ENCODE measurements at regions not wholly inside any gene's neighbourhood (a gene's known extent, or its start where the extent isn't known, plus 50 kb on each side); places are given as distances from the start of the nearest gene placed in this dataset.

DNA sequence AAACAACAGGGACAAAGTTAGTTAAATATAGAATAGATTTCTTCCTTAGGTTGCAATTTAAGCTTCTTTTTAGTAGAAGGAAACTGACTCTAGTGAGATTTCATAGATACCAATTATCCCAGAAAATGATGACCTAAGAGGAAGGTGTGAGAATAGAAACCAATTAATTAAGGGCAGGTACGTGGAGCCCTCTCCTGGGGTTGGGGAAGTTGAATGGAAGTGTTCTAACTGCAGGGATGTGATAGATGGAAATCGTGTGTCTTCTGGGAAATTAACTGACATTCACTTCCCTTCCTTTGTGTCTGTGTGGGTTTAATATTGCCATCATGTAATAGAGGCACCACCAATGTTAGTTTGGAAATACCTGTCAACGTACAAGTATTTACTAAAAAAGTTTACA, 204.1 kb upstream of the ANK2 start:
- TF ChIP-seq CEBPB (IDR thresholded peaks at IDR 0.05) (no peak), FOXM1 (IDR thresholded peaks at IDR 0.05; ENCODE audit: borderline replicate concordance, low read depth) (no peak), RAD21 (IDR thresholded peaks at IDR 0.05; ENCODE audit: low read depth) (no peak), EP300 (IDR thresholded peaks at IDR 0.05; ENCODE audit: borderline replicate concordance) (no peak), TEAD4 (IDR thresholded peaks at IDR 0.05) (no peak), CREB1 (IDR thresholded peaks at IDR 0.05; ENCODE audit: low read depth) (no peak), TAF1 (IDR thresholded peaks at IDR 0.05; ENCODE audit: low read depth) (no peak), EGR1 (IDR thresholded peaks at IDR 0.05) (no peak)
- TF ChIP-seq, protein P1, sequence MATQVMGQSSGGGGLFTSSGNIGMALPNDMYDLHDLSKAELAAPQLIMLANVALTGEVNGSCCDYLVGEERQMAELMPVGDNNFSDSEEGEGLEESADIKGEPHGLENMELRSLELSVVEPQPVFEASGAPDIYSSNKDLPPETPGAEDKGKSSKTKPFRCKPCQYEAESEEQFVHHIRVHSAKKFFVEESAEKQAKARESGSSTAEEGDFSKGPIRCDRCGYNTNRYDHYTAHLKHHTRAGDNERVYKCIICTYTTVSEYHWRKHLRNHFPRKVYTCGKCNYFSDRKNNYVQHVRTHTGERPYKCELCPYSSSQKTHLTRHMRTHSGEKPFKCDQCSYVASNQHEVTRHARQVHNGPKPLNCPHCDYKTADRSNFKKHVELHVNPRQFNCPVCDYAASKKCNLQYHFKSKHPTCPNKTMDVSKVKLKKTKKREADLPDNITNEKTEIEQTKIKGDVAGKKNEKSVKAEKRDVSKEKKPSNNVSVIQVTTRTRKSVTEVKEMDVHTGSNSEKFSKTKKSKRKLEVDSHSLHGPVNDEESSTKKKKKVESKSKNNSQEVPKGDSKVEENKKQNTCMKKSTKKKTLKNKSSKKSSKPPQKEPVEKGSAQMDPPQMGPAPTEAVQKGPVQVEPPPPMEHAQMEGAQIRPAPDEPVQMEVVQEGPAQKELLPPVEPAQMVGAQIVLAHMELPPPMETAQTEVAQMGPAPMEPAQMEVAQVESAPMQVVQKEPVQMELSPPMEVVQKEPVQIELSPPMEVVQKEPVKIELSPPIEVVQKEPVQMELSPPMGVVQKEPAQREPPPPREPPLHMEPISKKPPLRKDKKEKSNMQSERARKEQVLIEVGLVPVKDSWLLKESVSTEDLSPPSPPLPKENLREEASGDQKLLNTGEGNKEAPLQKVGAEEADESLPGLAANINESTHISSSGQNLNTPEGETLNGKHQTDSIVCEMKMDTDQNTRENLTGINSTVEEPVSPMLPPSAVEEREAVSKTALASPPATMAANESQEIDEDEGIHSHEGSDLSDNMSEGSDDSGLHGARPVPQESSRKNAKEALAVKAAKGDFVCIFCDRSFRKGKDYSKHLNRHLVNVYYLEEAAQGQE (IDR thresholded peaks at IDR 0.05; ENCODE audit: low read depth): no peak
- TF ChIP-seq, protein P2, sequence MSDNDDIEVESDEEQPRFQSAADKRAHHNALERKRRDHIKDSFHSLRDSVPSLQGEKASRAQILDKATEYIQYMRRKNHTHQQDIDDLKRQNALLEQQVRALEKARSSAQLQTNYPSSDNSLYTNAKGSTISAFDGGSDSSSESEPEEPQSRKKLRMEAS (IDR thresholded peaks at IDR 0.05): no peak
- TF ChIP-seq, protein P3, sequence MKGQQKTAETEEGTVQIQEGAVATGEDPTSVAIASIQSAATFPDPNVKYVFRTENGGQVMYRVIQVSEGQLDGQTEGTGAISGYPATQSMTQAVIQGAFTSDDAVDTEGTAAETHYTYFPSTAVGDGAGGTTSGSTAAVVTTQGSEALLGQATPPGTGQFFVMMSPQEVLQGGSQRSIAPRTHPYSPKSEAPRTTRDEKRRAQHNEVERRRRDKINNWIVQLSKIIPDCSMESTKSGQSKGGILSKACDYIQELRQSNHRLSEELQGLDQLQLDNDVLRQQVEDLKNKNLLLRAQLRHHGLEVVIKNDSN (IDR thresholded peaks at IDR 0.05): no peak

Data from Ishikawa (cell line).